ENCODE measurements at regions not wholly inside any gene's neighbourhood (a gene's known extent, or its start where the extent isn't known, plus 50 kb on each side); places are given as distances from the start of the nearest gene placed in this dataset.
"Not testable (repeated sequence)": the region's sequence is repeated elsewhere in the genome, so short reads cannot be mapped to it uniquely, and the experiment has no call there.

DNA sequence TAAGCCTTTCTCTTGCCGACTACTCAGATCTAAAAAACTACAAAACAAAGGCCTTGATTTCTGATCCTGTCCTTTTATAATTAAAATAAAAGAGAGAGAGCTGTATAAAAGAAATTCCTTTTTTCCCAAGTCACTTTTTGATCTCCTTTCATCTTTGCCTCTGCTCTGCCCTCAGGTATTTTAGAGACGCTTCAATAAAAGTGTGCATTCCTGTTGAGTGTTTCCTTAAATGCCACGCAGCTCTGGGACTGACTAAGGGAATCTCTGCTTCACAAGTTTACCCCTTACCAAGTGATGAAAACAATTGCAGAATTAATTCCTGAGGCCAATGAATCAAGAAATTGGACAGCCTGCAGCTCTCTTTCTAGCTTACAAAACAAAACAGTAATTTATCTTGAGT, 1109.8 kb downstream of the TMTC2 start:
- DNase-seq: no peak

DNA sequence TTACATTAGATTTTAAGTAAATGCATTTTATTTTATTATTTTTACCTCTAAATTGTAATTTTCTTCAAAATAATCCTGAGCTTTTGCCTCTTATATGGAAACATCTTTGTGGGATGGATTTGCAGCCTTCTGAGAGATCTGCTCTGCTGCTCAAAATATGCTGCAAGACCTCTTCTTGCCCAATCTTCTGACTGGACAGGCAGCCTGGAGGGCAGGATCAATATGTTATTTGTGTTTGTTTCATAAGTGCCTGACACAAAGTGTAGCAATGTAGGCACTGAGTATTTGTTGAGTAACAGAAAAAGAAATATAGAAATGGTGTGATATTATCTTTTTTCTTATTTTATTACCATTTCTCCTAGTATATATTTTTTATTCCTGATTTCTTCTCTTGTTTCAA, 1106.9 kb downstream of the TMTC2 start:
- DNase-seq: no peak

DNA sequence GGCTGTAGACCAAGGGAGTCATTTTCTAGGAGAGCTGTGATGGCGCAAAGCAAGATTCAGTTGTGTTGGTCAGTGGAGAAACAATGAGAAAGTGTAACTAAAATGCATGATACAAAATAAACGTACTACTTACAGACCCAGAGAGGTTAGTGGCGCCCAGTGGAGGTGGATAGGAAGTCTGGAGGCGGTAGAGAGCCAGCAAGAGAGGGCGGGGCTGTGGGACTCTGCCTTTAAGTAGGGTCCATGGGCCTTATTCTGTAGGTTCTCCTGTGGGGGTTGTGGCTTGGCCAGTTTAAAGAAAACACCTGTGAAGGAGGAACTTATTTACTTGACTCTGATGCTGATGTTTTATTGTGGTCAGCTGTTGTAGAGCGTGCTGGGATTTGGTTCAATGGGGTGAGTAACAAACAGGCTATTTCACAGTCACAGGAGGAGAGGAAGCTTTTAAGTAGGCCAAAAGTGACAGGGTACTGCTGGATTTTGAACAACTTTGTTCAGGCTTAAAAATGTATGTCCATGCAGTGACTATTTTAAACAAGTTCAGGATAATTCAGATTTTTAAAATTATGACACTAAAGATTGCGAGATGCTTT, 1097.7 kb downstream of the TMTC2 start:
- no peak for DNase-seq

DNA sequence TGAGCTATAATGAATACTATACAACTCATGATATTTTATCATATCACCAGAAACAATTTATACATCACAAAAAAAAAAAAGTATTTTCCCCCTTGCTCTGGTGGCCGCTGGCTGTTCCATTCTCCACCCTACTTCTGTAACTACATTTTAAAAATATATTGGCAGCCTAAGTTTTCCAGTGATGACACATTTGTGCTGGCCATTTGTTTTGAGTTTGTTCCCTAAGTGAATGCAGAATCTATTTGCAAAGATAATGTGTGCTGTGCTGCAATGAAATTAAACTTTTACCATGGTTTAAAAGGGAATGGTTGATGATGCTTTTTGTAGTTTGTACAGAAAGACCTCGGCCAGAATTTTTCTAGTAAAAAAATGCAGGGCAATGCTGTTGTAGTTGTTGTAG, 1092.8 kb downstream of the TMTC2 start:
- DNase-seq: no peak

DNA sequence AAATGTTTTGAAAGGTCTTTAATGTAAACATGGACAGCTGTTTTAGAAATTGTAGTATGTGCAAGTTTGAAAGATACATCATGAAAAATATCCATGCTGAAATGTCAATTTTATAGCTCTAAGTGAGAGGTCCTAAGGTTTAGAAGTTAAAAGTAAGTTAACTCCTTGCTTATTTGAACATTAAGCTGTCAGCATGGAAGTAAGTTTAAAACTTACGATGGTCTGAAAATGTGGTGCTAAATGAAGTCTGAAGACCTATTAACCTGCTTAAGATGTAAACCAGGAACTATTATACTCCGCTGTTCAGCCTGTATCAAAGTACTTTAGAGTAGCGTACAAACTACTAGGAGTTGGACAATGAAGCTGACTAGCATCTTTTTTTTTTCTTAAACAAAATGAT, 1082.4 kb downstream of the TMTC2 start:
- DNase-seq: no peak

DNA sequence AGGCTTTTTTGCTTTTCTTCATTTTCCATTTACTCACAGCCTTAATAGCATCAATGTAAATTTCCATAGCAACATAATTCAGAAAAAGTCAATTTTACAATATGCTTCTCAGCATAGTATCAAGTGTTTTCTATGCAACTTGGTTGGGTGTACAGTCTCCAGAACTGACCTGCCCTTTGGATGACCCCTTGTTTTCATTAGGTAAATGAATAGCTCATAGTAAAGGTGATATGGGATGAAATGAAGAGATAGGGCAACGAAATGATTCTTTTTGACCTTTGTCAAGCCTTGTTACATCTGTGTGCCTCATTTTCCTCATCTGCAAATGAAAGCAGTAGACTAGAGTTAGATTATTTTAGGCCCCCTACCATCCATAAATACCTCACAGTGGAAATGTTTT, 1081.0 kb downstream of the TMTC2 start:
- no peak for DNase-seq

DNA sequence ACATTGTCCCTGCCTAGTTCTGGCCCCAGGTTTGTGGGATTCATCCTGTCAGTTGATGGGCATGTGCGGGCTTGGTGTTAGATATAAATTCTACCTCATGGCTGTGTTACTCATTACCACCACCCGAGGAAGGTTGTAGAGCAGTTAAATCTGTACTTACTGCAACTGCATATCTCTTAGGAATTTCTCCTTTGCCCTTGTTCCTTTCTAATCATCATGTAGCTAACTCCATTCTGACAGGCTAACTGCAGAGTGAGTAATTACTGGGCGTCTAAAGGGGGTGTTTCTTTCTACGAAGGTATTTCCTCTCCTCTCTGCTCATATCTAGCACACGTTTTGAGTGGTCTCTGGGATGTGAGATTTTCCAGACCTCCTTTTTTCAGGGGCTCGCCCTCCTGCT, 1076.7 kb downstream of the TMTC2 start:
- no peak for DNase-seq

DNA sequence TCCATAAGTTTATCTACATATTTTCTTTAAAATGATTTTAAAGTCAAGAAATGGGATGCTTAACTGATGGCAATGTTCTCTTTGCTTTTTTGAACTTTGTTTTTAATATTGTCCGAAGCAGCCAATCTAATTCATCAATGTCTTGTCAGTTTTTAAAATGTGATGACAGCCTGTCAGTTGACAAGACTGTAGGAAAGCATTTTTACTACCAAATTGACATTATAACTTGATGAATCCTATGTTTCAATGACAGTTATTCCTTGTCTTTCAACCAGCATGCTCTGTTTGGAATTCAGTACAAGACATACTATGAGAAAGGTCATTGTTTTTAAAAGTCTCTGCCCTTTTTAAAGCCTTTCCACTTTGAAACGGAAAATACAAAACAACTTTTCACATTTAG, 1073.2 kb downstream of the TMTC2 start:
- DNase-seq: no peak

DNA sequence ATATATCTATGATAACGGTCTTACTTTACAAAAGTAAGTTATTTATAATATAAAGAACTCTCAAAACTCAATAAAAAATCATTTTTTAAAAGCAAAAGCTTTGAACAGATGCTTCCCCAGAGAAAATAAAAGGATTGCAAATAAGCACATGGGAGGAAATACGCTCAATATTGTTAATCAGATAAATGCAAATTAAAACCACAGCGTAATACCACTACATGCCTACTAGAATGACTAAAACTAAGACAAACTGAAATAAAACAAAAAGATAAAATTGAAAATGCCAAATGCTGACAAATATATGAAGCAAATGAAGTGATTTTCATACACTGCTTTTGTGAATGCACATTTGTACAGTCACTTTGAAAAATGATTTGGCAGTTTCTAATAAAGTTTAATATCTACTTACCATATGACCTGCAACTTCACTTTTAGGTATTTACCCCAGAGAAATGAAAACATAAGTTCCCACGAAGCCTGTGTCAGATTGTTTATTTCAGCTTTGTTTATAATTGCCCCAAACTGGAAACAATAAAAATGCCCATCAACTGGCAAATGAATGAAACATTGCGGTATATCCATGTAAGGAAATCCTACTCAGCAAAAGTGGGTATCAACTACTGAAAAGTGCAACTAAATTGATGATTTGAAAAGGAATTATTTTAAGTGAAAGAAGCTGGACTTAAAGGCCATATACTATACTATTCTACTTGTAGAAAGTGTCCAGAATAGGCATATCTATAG, 1072.4 kb downstream of the TMTC2 start:
- no peak for DNase-seq

DNA sequence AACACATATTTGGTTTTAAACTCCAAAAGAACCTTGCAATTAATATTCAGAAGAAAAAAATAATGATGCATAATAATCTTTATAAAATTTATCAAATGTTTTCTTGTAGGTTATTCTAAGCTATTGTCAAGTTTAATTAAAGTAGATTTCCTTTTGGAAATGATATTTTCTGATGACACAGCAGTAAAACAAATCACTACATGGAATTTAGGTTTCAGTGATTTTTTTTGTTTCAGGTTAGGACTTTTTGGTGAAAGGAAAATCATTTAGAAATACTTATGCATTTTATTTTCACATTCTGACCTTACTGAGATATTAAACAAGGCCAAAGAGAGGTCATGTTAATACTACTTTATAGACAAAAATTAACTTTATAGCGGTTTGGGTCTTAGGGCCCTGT, 1067.2 kb downstream of the TMTC2 start:
- DNase-seq: no peak

DNA sequence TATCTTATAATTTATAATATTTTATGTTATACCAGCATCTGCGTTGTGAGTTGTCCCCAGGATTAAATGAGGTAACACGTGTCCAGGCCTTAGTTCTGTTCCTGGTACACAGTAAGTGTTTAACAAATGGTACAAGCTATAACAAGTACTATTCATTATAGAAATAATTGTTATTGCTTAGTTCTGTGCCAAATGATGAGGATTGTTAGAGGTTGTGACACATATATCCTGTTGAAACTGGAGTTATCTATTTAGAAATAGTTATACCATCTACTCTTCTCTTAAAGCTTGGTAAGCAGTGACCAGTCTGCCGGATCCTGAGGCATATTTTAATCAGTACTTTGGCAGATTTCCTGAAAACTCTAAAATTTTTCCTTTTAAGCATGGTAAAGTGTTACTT, 1066.5 kb downstream of the TMTC2 start:
- no peak for DNase-seq

DNA sequence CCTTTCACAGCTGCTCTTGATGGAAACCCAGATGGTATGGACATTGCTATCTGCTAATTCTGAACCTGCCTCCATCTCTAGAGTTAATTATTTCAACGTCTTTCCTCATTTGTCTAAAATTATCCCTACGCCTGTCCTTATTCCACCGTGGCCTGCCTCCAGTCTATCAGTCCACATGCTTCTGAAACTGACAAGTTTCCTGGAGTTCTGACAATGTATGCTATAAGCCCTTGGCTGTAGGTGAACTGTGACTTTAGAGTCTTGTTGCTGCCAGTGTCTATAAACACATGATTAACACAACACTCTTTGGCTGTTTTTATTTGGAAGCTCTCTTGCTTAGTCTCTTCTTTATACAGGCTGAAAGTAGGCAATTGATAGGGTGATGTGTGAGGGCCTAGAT, 1052.9 kb downstream of the TMTC2 start:
- DNase-seq: no peak

DNA sequence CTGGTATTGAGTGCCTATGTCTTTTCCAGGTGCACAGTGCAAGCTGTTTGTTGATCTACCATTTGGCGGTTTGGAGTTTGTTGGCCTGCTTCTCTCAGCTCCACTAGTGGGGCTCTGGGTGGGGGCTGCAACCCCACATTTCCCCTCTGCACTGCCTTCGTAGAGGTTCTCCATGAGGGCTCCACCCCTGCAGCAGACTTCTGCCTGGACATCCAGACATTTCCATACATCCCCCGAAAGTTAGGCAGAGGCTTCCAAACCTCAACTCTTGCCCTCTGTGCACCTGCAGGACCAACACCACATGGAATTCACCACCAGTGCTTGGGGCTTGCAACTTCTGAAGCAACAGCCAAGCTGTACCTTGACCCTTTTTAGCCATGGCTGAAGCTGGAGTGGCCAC, 1024.1 kb downstream of the TMTC2 start:
- no peak for DNase-seq

DNA sequence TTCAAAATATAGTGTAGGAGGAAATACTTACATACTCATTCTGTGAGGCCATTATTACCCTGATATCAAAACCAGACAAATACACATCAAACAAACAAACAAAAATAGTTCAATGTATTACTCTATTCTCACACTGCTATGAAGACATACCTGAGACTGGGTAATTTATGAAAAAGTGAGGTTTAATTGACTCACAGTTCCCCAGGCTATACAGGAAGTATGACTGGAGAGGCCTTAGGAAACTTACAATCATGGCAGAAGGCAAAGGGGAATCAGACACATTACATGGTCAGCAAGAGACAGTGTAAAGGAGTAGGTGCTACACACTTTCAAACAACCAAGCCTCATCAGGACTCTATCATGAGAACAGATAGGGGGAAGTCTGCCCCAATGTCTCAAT, 1023.2 kb downstream of the TMTC2 start:
- no peak for DNase-seq

DNA sequence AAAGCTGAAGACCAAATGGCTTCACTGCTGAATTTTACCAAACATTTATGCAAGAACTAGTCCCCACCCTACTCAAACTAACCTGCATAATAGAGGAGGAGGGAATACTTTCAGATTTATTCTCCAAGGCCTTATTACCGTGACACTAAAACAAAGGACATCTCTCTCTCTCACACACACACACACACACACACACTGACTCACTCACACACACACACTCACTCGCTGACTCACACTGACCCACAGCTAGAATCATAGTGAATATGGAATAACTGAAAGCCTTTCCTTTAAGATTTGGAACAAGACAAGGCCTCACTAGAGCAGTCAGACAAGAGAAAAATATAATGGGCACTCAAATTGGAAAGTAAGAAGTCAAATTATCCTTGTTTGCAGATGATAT, 1014.1 kb downstream of the TMTC2 start:
- DNase-seq: no peak

DNA sequence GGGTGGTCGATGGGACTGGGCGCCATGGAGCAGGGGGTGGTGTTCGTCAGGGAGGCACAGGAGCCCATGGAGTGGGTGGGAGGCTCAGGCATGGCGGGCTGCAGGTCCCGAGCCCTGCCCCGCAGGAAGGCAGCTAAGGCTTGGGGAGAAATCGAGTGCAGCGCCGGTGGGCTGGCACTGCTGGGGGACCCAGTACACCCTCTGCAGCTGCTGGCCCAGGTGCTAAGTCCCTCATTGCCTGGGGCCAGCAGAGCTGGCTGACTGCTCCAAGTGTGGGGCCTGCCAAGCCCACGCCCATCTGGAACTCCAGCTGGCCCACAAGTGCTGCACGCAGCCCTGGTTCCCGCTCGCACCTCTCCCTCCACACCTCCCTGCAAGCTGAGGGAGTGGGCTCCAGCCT, 1009.6 kb downstream of the TMTC2 start:
- not testable (repeated sequence) for DNase-seq

DNA sequence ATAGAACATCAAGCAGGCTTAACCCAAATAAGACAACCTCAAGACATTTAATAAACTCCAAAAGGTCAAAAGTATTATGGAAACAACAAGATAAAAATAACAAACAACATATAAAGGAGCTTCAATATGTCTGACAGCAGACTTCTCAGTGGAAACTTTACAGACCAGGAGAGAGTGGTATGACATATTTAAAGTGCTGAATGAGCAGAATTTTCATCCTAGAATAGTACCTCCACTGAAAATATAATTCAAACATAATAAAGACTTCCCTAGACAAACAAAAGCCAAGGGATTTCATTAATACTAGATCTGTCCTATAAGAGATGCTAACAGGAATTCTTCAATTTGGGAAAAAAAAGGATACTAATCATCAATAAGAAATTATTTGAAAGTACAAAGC, 1005.0 kb downstream of the TMTC2 start:
- DNase-seq: no peak

DNA sequence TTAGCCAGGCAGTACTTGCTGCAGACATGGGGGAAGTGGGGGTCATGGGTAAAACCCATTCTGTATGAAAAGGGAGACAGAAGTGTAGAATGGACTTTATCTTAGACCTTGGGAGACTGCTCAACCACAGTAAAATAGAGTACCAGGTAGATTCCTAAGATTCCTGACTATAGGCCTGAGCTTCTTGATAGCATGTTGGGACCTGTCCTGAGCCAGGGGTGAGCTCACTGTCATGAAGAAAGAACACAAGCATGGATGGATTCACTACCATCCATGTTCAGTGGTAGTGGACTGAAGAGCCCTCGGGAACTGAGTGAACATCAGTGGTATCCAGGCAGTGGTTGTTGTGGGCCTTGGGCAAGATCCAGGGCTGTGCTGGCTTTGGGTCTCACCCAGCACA, 1003.8 kb downstream of the TMTC2 start:
- DNase-seq: no peak

DNA sequence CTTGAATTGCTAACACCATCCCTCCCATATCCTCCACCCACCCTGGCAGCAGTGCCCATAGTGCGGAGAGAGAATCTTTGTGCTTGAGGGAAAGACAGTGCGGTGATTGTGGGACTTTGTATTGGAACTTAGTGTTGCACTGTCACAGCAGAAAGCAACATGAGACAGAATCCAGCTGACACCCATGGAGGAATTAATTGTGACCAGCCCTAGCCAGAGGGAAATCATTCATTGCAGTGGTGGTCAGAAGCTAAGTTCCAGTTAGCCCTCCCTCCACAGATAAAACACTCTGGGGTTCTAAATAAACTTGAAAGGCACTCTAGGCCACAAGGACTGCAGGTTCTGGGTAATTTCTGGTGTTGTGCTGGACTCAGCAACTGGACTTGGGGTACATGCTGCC, 1002.6 kb downstream of the TMTC2 start:
- DNase-seq: no peak

DNA sequence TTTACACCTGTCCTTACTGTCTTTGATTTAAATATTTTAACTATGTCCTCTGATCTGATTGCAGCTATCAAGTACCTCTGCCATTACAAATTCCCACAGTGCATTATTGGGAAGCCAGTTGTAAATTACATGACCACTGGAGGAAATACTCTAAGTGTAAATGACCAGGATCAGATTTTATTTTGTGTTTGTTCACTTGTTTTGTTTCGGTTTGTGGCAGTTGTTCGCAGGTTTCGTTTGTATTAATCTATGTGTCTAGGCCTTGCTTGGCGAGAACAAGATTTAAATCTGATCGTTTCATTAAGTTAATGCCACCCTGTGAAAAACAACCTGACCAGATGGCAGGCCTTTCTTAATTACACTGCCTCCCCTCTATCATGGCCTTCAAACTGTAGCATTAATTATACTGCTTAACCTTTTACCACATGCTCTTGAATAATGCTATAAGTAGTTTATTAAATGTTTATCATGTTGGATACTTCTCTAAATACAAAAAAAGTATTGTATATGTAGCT, 990.1 kb downstream of the TMTC2 start:
- DNase-seq: no peak

DNA sequence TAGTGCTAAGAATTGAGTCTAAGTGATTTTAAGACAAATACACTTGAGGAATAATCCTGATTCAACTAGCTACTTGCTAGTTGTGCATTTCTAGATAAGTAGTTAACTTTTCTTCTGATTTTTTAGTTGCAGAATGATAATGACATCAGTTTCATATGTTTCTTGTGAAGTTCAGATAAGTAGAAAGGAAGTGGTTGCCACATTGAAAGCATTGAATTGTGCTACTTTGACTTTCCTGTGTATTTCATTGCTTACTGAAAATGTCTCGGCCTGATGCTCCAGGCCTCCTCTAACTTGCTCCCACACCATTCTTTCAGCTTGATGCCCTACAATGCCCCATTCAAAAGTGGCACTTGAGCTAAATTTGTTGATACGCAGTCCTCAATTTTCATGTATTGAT, 980.0 kb downstream of the TMTC2 start:
- DNase-seq: no peak

DNA sequence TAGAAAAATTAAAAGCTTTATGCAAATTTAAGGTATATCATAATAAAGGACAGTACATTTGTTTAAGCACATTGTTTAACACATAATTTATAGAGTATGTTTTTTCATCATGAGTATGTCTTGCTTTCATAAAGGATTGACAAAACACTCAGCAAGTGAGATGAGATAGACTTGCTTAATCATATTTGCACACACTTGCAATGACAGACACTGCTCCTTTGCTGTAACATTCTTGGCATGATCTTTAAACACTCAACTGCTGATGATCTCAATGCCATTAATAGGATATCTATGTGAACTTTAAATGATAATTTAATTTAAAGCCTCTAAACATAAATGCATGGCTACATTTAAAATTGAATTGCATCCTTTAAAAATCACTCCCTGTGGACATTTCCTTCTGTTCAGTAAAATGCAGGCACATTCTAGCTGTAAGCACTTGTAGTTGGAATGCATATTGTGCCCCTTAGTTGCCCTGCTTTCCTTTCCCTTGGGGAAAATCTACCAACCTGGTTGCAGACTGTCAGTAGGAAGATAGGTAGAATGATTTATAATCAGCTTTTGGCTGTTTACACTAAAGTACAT, 979.0 kb downstream of the TMTC2 start:
- DNase-seq: no peak

DNA sequence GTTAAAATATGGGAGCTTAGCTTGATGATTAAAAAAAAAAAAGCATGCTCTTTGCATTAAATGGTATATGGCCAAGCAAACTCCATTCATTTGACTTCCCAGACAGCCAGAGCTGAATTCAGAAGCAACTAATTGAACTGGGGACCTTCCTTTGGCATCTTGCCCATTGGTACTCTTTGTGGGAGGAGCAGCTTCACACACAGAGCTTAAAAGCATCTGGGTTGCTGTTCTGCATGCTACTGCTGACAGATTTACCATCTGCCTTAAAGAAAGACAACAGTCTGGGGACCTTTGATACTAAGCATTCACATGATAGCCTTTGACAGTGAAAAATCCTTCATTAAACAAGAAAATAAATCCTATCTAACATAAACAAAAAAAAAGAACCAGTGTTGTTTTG, 977.9 kb downstream of the TMTC2 start:
- peak; percentile 35 for DNase-seq

DNA sequence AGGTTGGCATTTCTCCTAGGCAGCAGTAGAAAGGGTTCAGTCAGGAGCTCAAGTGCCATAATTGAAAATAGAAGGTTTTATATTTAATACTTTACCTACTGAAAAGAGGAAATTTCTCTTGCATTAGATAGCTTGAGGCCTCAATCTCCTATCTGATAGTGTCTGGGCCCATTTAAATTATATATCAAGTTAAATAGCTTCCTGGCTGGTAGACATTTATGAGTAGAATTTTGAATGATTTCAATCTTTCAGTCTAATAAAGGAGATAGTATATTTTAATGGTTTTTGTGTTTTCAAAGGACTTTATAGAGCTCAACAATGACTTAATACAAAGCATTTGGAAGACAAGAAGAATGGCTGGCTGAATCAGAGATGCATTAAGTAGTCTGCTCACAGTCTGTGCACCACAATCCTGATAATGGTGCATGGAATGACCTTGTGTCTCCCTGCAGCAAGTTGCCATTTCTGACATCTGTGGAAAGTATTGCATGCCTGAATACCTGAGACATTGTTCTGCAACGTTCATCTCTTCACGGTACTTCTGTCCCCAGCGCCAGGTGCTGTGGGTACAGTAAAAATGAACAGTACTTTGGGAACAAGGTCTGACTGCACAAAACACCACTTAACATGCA, 974.1 kb downstream of the TMTC2 start:
- DNase-seq: no peak

Data from DMS153 (cell line).